ENCODE measurements at regions not wholly inside any gene's neighbourhood (a gene's known extent, or its start where the extent isn't known, plus 50 kb on each side); places are given as distances from the start of the nearest gene placed in this dataset.
"Not testable (repeated sequence)": the region's sequence is repeated elsewhere in the genome, so short reads cannot be mapped to it uniquely, and the experiment has no call there.

GRCh38 chr9:67179185-67179584 lies 186.8 kb upstream of the SPATA31A3 start:
- not testable (repeated sequence) for TF ChIP-seq POLR2A, CTCF, POLR2AphosphoS5 (IDR thresholded peaks at IDR 0.05)

Data from prostate gland (tissue), 2 donors.